BLaER1 treated with 17β-estradiol and CSF1 and Interleukin-3, amounts not matched to agents 10 nM and 100 nM (cell line): ENCODE measurements at regions not wholly inside any gene's neighbourhood (a gene's known extent, or its start where the extent isn't known, plus 50 kb on each side); places are given as distances from the start of the nearest gene placed in this dataset.

Experiments used
- H3K27ac ChIP-seq, 11 experiments: shearing (Covaris generic); formaldehyde crosslinking; 2 replicates each; pipeline ENCODE4 v1.8.1; 2022
- H3K27me3 ChIP-seq, 11 experiments: shearing (Covaris generic); formaldehyde crosslinking; 2 replicates each; pipeline ENCODE4 v1.8.1; 2022
- H3K36me3 ChIP-seq, 11 experiments: shearing (Covaris generic); formaldehyde crosslinking; 2 replicates each; pipeline ENCODE4 v1.8.1; 2022
- H3K4me1 ChIP-seq, 10 experiments: shearing (Covaris generic); formaldehyde crosslinking; 2 replicates each; pipeline ENCODE4 v1.8.1; 2022
- H3K4me2 ChIP-seq, 11 experiments: shearing (Covaris generic); formaldehyde crosslinking; 2 replicates each; pipeline ENCODE4 v1.8.1; 2022
- H3K4me3 ChIP-seq, 10 experiments: shearing (Covaris generic); formaldehyde crosslinking; 2 replicates each; pipeline ENCODE4 v1.8.1; 2022
- H3K9ac ChIP-seq, 11 experiments: shearing (Covaris generic); formaldehyde crosslinking; 2 replicates each; pipeline ENCODE4 v1.8.1; 2022
- H3K9me3 ChIP-seq, 11 experiments: shearing (Covaris generic); formaldehyde crosslinking; replicated peaks in 1 of 11; 2 replicates each; pipeline ENCODE4 v1.8.1; 2022
- H4K20me1 ChIP-seq, 11 experiments: shearing (Covaris generic); formaldehyde crosslinking; 2 replicates each; pipeline ENCODE4 v1.8.1; 2022
- Cebpa-rat ChIP-seq, 11 experiments: shearing (Covaris generic); IDR thresholded peaks; 2 replicates each; pipeline ENCODE4 v1.8.1; 2022

- no peak for TF ChIP-seq Cebpa-rat (IDR thresholded peaks at IDR 0.05)
- Histone ChIP-seq H3K9me3 (peaks cover 0 to 9% (median 8%) of the 10 kb centered on the region in 11 experiments; a peak in 15 of 22 replicates), H3K4me1 (peaks cover 74 to 85% (median 81%) of the 10 kb centered on the region in 10 experiments), H3K4me3 (peak overlapping the region in 3 of 10 experiments; percentile 8 to 47 (median 40); a peak in 4 of 20 replicates), H4K20me1 (no peaks in the 10 kb centered on the region), H3K4me2 (peak overlapping the region; percentile 77 to 100 (median 89)), H3K27me3 (no peaks in the 10 kb centered on the region), H3K9ac (peak overlapping the region in 10 of 11 experiments; percentile 5 to 74 (median 50); a peak in 17 of 22 replicates), H3K36me3 (no peaks in the 10 kb centered on the region), H3K27ac (peak overlapping the region; percentile 22 to 74 (median 61); a peak in 20 of 22 replicates)
These were observed 116.6 kb downstream of the METRNL start for GRCh38 chr17:83196024-83196365.

DNA sequence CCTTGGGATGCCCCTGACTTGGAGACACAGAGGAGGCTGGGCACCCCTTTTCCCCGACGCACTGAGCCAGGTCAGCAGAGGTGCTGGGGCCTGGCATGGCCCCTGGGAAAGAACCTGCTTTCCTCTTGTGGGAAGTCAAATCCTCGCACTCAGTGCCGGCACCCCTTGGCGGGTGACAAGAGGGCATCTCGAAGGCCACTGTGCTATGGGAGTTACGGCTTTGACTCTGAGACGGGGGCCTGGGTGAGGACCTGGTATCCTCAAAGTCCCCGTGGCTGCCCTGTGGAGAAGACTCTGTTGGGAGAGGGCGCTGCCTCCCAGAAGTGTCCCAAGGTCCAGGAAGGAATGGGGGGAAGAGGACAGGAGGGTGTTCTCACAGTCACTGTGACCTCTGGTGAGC is 117.0 kb downstream of the METRNL start:
- Histone ChIP-seq H4K20me1 (no peaks in the 10 kb centered on the region), H3K4me3 (peak overlapping the region in 2 of 10 experiments; percentile 40 to 47; a peak in 4 of 20 replicates), H3K4me1 (peaks cover 78 to 88% (median 84%) of the 10 kb centered on the region in 10 experiments), H3K27ac (peak overlapping the region; percentile 22 to 74 (median 61); a peak in 18 of 22 replicates), H3K36me3 (no peaks in the 10 kb centered on the region), H3K27me3 (no peaks in the 10 kb centered on the region), H3K9me3 (peaks cover 0 to 9% (median 8%) of the 10 kb centered on the region in 11 experiments; a peak in 15 of 22 replicates), H3K9ac (peak overlapping the region in 10 of 11 experiments; percentile 5 to 74 (median 50); a peak in 17 of 22 replicates), H3K4me2 (peak overlapping the region; percentile 77 to 100 (median 89))
- no peak for TF ChIP-seq Cebpa-rat (IDR thresholded peaks at IDR 0.05)

GRCh38 chr17:83196973-83197880 is 117.8 kb downstream of the METRNL start:
- Histone ChIP-seq H3K27ac (peak overlapping the region in 6 of 11 experiments; percentile 22 to 100 (median 62); a peak in 4 of 22 replicates), H3K9ac (peak overlapping the region in 4 of 11 experiments; percentile 23 to 96 (median 50); a peak in 4 of 22 replicates), H3K4me3 (no peak overlapping the region; a peak in 1 of 20 replicates), H3K4me2 (peak overlapping the region; percentile 88 to 100 (median 98); a peak in 20 of 22 replicates), H3K27me3 (0 out of 22 replicates have a peak, but pooled peaks cover 0 to 3% (median 0%) of the 10 kb centered on the region in 11 experiments), H4K20me1 (no peaks in the 10 kb centered on the region), H3K36me3 (no peaks in the 10 kb centered on the region), H3K4me1 (peaks cover 86 to 90% (median 88%) of the 10 kb centered on the region in 10 experiments), H3K9me3 (peaks cover 0 to 9% (median 8%) of the 10 kb centered on the region in 11 experiments; a peak in 15 of 22 replicates)
- no peak for TF ChIP-seq Cebpa-rat (IDR thresholded peaks at IDR 0.05)

GRCh38 chr17:83198366-83199341 is 119.2 kb downstream of the METRNL start:
- Histone ChIP-seq H3K27me3 (0 out of 22 replicates have a peak, but pooled peaks cover 0 to 3% (median 0%) of the 10 kb centered on the region in 11 experiments), H3K9ac (peak overlapping the region; percentile 58 to 96 (median 80)), H3K4me1 (peaks cover 96 to 99% (median 98%) of the 10 kb centered on the region in 10 experiments), H3K9me3 (peaks cover 0 to 9% (median 8%) of the 10 kb centered on the region in 11 experiments; a peak in 15 of 22 replicates), H3K27ac (peak overlapping the region; percentile 80 to 100 (median 93)), H4K20me1 (no peaks in the 10 kb centered on the region), H3K4me2 (peak overlapping the region; percentile 95 to 100 (median 98)), H3K4me3 (peak overlapping the region; percentile 36 to 66 (median 52)), H3K36me3 (no peaks in the 10 kb centered on the region)
- TF ChIP-seq Cebpa-rat (IDR thresholded peaks at IDR 0.05), result no peak

- H4K20me1 ChIP-seq, result no peaks in the 10 kb centered on the region
- peaks cover 0 to 3% (median 2%) of the 10 kb centered on the region in 11 experiments; a peak in 14 of 22 replicates for H3K9me3 ChIP-seq
- peaks cover 96 to 99% (median 97%) of the 10 kb centered on the region in 10 experiments for H3K4me1 ChIP-seq
- 0 out of 22 replicates have a peak, but pooled peaks cover 0 to 3% (median 0%) of the 10 kb centered on the region in 11 experiments for H3K27me3 ChIP-seq
- peak overlapping the region; percentile 80 to 100 (median 93) for H3K27ac ChIP-seq
- H3K4me3 ChIP-seq, result peak overlapping the region; percentile 36 to 66 (median 52)
- H3K4me2 ChIP-seq, result peak overlapping the region; percentile 95 to 100 (median 98)
- peak overlapping the region; percentile 61 to 96 (median 80) for H3K9ac ChIP-seq
- no peaks in the 10 kb centered on the region for H3K36me3 ChIP-seq
- TF ChIP-seq Cebpa-rat (IDR thresholded peaks at IDR 0.05), result peak in 2 of 11 experiments; percentile 27 to 63; a peak in 2 of 22 replicates
These were observed 120.2 kb downstream of the METRNL start for GRCh38 chr17:83199500-83200201.

DNA sequence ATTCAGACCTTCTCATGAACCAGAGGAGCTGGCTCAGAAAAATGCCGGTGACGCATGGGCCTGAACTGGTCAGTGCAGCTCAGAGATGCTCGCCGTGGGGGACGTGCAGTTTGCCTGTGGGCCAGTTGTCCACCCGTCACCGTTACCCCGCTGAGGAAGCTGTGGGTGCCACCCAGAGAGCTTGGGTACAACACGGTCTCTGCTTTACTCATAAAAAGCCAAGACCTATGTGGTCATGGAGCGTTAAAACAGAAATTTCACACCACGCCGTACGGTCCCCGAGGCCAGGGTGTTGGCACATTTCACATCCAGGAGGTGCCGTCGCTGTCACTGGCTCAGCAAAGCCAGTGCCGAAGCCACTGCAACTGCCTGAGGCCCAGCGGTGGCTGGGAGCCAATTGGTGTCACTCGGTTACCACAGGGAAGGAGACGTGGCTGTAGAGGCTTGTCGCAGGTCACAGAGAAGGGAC is 120.9 kb downstream of the METRNL start:
- Histone ChIP-seq H4K20me1 (no peaks in the 10 kb centered on the region), H3K9ac (peak overlapping the region; percentile 61 to 96 (median 80)), H3K36me3 (no peaks in the 10 kb centered on the region), H3K27ac (peak overlapping the region; percentile 80 to 100 (median 93)), H3K4me3 (peak overlapping the region in 6 of 10 experiments; percentile 25 to 57 (median 35); a peak in 11 of 20 replicates), H3K4me2 (peak overlapping the region; percentile 95 to 100 (median 98)), H3K4me1 (peaks cover 90 to 98% (median 96%) of the 10 kb centered on the region in 10 experiments), H3K27me3 (0 out of 22 replicates have a peak, but pooled peaks cover 0 to 3% (median 0%) of the 10 kb centered on the region in 11 experiments), H3K9me3 (no peaks in the 10 kb centered on the region)
- peak in 1 of 11 experiments; percentile 58; a peak in 2 of 22 replicates for TF ChIP-seq Cebpa-rat (IDR thresholded peaks at IDR 0.05)

- H3K27me3 ChIP-seq, result 0 out of 22 replicates have a peak, but pooled peaks cover 0 to 3% (median 0%) of the 10 kb centered on the region in 11 experiments
- no peak for TF ChIP-seq Cebpa-rat (IDR thresholded peaks at IDR 0.05)
These were observed 121.3 kb downstream of the METRNL start for GRCh38 chr17:83200751-83201150.

More at GRCh38 chr17:83200751-83201150, 121.3 kb downstream of the METRNL start:
- Histone ChIP-seq H4K20me1 (no peaks in the 10 kb centered on the region), H3K4me1 (peaks cover 86 to 93% (median 92%) of the 10 kb centered on the region in 10 experiments), H3K4me3 (peak overlapping the region in 3 of 10 experiments; percentile 35 to 57 (median 50); a peak in 5 of 20 replicates), H3K9ac (peak overlapping the region; percentile 61 to 96 (median 80)), H3K27ac (peak overlapping the region; percentile 80 to 100 (median 93)), H3K36me3 (no peaks in the 10 kb centered on the region), H3K4me2 (peak overlapping the region; percentile 95 to 100 (median 98)), H3K9me3 (no peaks in the 10 kb centered on the region)
